ENCODE measurements at regions not wholly inside any gene's neighbourhood (a gene's known extent, or its start where the extent isn't known, plus 50 kb on each side); places are given as distances from the start of the nearest gene placed in this dataset.

- TF ChIP-seq REST (IDR thresholded peaks at IDR 0.05; ENCODE audit: insufficient read depth in 1 of 2, low read depth in 2 of 2, low read length in 2 of 2) (no peak), POLR2AphosphoS5 (IDR thresholded peaks at IDR 0.05; ENCODE audit: low read depth, low read length) (no peak), SIN3A (IDR thresholded peaks at IDR 0.05; ENCODE audit: borderline replicate concordance, insufficient read depth, low read length) (no peak), TAF1 (IDR thresholded peaks at IDR 0.05; ENCODE audit: borderline replicate concordance, insufficient read depth, low read length) (no peak), FOXP2 (optimal IDR thresholded peaks at IDR 0.05; ENCODE audit: borderline replicate concordance, extremely low read depth, extremely low read length, insufficient read depth) (no peak)
Observed at GRCh38 chr13:22925881-22926747, 254.7 kb upstream of the SGCG start.

GRCh38 chr13:22926748-22927400, 253.9 kb upstream of the SGCG start:
- TF ChIP-seq REST (IDR thresholded peaks at IDR 0.05; ENCODE audit: insufficient read depth in 1 of 2, low read depth in 2 of 2, low read length in 2 of 2) (no peak), FOXP2 (optimal IDR thresholded peaks at IDR 0.05; ENCODE audit: borderline replicate concordance, extremely low read depth, extremely low read length, insufficient read depth) (no peak), TAF1 (IDR thresholded peaks at IDR 0.05; ENCODE audit: borderline replicate concordance, insufficient read depth, low read length) (no peak), POLR2AphosphoS5 (IDR thresholded peaks at IDR 0.05; ENCODE audit: low read depth, low read length) (no peak), SIN3A (IDR thresholded peaks at IDR 0.05; ENCODE audit: borderline replicate concordance, insufficient read depth, low read length) (no peak)

GRCh38 chr13:22929381-22930126, 251.2 kb upstream of the SGCG start:
- TF ChIP-seq REST (IDR thresholded peaks at IDR 0.05; ENCODE audit: insufficient read depth in 1 of 2, low read depth in 2 of 2, low read length in 2 of 2) = no peak
- no peak for TF ChIP-seq FOXP2 (optimal IDR thresholded peaks at IDR 0.05; ENCODE audit: borderline replicate concordance, extremely low read depth, extremely low read length, insufficient read depth)
- TF ChIP-seq SIN3A (IDR thresholded peaks at IDR 0.05; ENCODE audit: borderline replicate concordance, insufficient read depth, low read length) = no peak
- TF ChIP-seq TAF1 (IDR thresholded peaks at IDR 0.05; ENCODE audit: borderline replicate concordance, insufficient read depth, low read length) = no peak
- no peak for TF ChIP-seq POLR2AphosphoS5 (IDR thresholded peaks at IDR 0.05; ENCODE audit: low read depth, low read length)

- TF ChIP-seq SIN3A (IDR thresholded peaks at IDR 0.05; ENCODE audit: borderline replicate concordance, insufficient read depth, low read length) (no peak), REST (IDR thresholded peaks at IDR 0.05; ENCODE audit: insufficient read depth in 1 of 2, low read depth in 2 of 2, low read length in 2 of 2) (no peak), POLR2AphosphoS5 (IDR thresholded peaks at IDR 0.05; ENCODE audit: low read depth, low read length) (no peak)
Observed at GRCh38 chr13:22931576-22931975, 249.2 kb upstream of the SGCG start.
